GM10266 (cell line): ENCODE measurements at regions not wholly inside any gene's neighbourhood (a gene's known extent, or its start where the extent isn't known, plus 50 kb on each side); places are given as distances from the start of the nearest gene placed in this dataset.

Experiments used
- DNase-seq: peaks from one replicate; pipeline ENCODE4 v3.0.0; 2012; ENCODE audit errors: extremely low spot score
- TF ChIP-seq, protein P1 (sequence below): IDR thresholded peaks from 2 replicates; pipeline ENCODE4 v1.5.1; 2012; ENCODE audit warnings: mild to moderate bottlenecking, low read depth; ENCODE audit not compliant: control insufficient read depth, insufficient read depth; ENCODE audit errors: missing control alignments

DNA sequence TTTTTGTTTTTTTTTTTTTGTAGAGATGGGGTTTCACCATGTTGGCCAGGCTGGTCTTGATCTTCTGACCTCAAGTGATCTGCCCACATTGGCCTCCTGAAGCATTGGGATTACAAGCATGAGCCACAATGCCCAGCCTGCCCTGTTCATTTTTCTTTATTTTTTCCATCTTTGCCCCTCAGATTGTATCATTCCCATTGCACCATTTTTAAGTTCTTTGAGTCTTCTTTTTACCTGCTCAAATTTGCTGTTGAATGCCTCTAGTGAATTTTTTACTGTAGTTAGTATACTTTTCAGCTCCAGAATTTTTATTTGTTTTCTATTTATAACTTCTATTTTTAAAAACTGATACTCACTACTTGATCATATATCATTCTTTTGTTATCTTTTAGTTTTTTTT is 101.4 kb upstream of the SLC4A10 start:
- TF ChIP-seq, protein P1, sequence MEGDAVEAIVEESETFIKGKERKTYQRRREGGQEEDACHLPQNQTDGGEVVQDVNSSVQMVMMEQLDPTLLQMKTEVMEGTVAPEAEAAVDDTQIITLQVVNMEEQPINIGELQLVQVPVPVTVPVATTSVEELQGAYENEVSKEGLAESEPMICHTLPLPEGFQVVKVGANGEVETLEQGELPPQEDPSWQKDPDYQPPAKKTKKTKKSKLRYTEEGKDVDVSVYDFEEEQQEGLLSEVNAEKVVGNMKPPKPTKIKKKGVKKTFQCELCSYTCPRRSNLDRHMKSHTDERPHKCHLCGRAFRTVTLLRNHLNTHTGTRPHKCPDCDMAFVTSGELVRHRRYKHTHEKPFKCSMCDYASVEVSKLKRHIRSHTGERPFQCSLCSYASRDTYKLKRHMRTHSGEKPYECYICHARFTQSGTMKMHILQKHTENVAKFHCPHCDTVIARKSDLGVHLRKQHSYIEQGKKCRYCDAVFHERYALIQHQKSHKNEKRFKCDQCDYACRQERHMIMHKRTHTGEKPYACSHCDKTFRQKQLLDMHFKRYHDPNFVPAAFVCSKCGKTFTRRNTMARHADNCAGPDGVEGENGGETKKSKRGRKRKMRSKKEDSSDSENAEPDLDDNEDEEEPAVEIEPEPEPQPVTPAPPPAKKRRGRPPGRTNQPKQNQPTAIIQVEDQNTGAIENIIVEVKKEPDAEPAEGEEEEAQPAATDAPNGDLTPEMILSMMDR: no peak
- DNase-seq: no peak

DNA sequence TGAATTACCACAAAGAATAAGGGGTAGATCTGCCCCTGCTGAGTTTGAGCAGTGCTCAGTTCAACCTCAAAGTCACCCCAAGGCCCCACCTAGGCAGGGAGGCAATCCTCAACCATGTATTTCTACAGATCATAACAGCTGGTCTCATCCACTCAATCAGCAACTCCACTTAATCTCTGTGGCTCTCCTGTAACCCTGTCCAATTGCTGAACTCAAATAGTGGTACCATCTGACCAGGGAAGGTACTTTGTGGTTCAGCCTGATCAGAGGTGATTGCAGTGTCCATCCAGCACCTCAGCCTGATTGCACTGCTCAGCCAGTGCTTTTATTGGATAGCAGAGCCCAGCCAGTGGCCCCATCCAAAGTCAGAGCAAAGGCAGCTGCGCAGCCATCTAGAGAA is 91.0 kb upstream of the SLC4A10 start:
- TF ChIP-seq, protein P1: no peak
- DNase-seq: no peak

DNA sequence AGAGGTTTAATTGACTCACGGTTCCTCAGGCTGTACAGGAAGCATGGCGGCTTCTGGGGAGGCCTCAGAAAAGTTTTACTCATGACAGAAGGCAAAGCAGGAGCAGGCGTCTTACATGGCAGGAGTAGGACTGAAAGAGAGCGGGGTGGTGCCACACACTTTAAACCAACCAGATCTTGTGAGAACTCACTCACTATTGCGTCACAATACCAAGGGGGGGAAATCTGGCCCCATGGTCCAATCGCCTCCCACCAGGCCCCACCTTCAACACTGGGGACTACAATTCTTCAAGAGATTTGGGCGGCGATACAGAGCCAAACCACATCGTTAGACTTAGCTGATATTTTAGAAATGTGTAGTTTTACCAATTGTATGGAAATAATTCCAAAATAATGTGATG is 77.6 kb upstream of the SLC4A10 start:
- TF ChIP-seq, protein P1: no peak

DNA sequence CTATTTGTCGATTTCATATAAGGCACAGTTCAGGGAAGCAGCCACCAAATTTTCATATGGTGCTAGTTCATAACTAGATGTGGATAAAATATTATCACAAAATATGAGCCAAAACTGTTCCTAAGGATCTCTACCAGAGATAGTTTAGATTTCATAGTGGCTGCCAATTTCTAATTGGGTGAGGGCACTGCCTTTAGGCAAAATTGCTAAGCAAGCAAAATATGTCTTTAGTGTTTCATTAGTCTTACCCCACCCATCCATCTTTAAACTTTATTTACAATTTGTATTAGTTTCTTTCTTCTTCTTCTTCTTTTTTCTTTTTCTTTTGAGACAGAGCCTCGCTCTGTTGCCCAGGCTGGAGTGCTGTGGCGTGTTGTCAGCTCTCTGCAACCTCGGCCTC is 77.1 kb upstream of the SLC4A10 start:
- DNase-seq: no peak
- TF ChIP-seq, protein P1: no peak

More for the DNA sequence above, 77.6 kb upstream of the SLC4A10 start:
- no peak for DNase-seq

DNA sequence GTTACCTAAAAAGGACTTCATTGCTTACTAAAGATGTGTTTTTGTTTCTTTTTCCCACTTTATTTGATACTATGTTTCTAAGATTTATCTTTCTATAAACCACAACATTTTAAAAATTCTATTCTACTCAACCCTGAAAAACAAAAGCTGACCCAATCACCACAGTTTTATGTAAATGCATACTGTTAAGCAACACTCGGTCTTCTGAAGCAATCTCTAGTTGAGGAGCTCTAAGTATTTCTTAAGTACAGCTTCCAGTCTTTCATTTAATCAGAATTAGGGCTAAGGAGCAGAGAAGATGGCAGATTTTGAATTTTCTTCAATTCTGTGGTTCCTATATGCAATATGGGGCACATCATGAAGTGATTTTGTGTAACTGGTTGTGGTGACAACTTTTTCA is 72.2 kb upstream of the SLC4A10 start:
- TF ChIP-seq, protein P1: no peak
- no peak for DNase-seq

DNA sequence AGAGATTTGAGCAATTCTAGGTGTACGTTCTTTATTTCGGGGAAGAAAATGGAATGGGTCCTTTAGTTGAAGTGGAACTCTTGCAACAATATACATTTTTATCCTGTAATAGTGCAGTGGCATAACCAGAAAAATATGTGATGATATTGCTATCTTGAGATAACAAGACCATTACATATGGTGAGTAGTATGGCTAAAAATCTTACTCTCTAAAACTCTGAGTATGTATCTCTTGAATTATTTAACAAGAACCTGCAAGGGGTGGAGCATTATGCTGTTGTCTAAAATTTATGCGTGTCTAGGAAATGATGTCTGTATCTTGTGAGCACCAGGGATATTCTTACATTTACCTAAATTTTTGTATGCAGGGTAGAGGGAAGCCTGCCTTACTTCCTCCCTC is 68.4 kb upstream of the SLC4A10 start:
- TF ChIP-seq, protein P1: no peak
- no peak for DNase-seq

DNA sequence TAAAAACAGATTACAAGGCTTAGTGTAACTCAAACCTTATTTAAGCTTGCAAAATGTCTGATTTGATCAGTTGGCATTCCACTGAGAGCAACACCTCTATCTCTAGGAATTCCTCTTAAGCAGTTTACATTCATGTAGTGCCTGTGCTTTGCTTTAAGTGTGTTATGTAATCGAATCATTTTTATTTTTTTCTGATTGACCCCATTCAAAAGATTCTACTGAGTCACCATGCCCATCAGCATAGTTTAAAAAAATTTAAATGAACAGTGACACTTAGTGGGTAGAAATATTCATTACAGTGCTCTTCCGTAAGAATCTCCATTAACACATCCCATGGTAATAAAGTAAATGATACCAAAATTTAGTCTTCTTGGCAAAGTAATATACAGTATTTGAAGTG is 67.8 kb upstream of the SLC4A10 start:
- TF ChIP-seq, protein P1: no peak
- no peak for DNase-seq
